ENCODE measurements at regions not wholly inside any gene's neighbourhood (a gene's known extent, or its start where the extent isn't known, plus 50 kb on each side); places are given as distances from the start of the nearest gene placed in this dataset.

DNA sequence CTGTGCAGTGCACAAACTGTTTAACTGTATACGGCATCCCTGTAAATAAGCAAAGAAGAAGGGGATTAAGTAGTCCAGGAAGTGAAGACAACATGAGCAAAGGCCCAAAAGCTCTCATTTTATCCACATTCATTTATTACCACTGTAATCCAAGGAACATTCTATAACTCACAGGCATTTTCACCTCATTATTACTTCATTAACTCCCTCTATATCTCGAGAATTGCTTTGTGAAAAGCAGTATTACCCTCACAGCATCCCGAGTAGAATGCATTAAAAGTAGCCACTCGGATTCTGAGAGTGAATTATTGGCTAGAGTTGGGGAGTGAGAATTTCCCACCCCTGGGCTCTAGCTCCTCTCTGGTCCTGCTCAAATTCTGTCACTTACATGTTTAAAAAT, 51.0 kb upstream of the CHCHD3 start:
- no peaks in the 10 kb centered on the region for H3K9me3 ChIP-seq
- no peaks in the 10 kb centered on the region for H3K27me3 ChIP-seq
- no peaks in the 10 kb centered on the region for H3K36me3 ChIP-seq
- H3K4me1 ChIP-seq, result no peaks in the 10 kb centered on the region
- no peak for DNase-seq (ENCODE audit: extremely low spot score in 2 of 2)
- intact Hi-C loops (cut with DNase I), result no loop called here
- no peak overlapping the region for H3K27ac ChIP-seq
- TF ChIP-seq POLR2AphosphoS5 (IDR thresholded peaks at IDR 0.05; ENCODE audit: insufficient read depth in 1 of 2, low read depth in 1 of 2), result no peak
- TF ChIP-seq, protein P1, sequence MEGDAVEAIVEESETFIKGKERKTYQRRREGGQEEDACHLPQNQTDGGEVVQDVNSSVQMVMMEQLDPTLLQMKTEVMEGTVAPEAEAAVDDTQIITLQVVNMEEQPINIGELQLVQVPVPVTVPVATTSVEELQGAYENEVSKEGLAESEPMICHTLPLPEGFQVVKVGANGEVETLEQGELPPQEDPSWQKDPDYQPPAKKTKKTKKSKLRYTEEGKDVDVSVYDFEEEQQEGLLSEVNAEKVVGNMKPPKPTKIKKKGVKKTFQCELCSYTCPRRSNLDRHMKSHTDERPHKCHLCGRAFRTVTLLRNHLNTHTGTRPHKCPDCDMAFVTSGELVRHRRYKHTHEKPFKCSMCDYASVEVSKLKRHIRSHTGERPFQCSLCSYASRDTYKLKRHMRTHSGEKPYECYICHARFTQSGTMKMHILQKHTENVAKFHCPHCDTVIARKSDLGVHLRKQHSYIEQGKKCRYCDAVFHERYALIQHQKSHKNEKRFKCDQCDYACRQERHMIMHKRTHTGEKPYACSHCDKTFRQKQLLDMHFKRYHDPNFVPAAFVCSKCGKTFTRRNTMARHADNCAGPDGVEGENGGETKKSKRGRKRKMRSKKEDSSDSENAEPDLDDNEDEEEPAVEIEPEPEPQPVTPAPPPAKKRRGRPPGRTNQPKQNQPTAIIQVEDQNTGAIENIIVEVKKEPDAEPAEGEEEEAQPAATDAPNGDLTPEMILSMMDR (IDR thresholded peaks at IDR 0.05), result no peak
- TF ChIP-seq POLR2A (IDR thresholded peaks at IDR 0.05), result no peak
- H3K4me3 ChIP-seq, result no peak overlapping the region

DNA sequence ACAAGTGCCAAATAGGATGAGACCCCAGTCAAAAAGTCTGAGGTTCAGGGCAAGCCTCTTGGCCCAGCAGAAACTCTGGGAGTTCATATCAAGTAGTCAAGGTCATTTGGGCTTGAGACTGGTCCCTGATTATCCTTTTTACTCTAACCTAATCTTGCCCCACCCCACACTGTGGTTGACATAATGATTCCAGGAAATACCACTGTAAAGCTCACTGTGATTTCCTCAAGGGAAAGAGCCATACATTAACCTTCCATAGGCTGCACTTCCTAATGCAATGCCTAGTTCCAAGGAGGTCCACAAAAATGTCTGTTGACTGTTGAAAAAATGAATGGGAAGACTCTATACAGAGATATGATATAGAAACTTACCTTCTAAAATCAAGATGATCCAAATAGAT, 52.9 kb upstream of the CHCHD3 start:
- no peaks in the 10 kb centered on the region for H3K4me1 ChIP-seq
- no peak for DNase-seq (ENCODE audit: extremely low spot score in 2 of 2)
- no peaks in the 10 kb centered on the region for H3K27me3 ChIP-seq
- no peak overlapping the region for H3K4me3 ChIP-seq
- TF ChIP-seq POLR2AphosphoS5 (IDR thresholded peaks at IDR 0.05; ENCODE audit: insufficient read depth in 1 of 2, low read depth in 1 of 2) (no peak), POLR2A (IDR thresholded peaks at IDR 0.05) (no peak)
- TF ChIP-seq, protein P1 (IDR thresholded peaks at IDR 0.05), result no peak
- no peaks in the 10 kb centered on the region for H3K9me3 ChIP-seq
- H3K27ac ChIP-seq, result no peak overlapping the region
- no peaks in the 10 kb centered on the region for H3K36me3 ChIP-seq
- intact Hi-C loops (cut with DNase I), result loop anchor here (5.0 kb wide), 1 partner anchor 1477 kb away; no protein-coding TSS in a partner anchor

DNA sequence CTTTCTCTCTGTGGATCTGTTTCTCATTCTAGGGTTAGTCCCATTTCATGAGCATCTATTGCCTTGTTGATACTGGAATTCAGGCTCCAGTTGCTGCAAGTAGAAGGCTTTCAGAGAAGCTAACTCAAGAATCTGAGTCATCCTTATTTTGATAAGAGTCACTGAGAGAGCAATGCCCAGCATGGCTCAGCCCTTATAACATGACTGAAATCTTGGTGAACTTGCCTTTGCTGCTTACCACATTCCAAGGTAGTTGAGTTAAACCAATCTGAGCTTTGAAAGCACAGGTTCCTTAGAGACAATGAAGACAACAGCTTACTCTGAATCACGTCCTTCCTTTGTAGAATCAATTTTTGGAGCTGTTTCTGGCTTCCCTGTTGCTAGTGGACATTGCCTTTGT, 53.6 kb upstream of the CHCHD3 start:
- Histone ChIP-seq H3K36me3 (no peaks in the 10 kb centered on the region), H3K27me3 (no peaks in the 10 kb centered on the region), H3K9me3 (no peaks in the 10 kb centered on the region), H3K4me3 (no peak overlapping the region), H3K4me1 (no peaks in the 10 kb centered on the region), H3K27ac (no peak overlapping the region)
- DNase-seq (ENCODE audit: extremely low spot score in 2 of 2), result no peak
- TF ChIP-seq POLR2A (IDR thresholded peaks at IDR 0.05) (no peak), POLR2AphosphoS5 (IDR thresholded peaks at IDR 0.05; ENCODE audit: insufficient read depth in 1 of 2, low read depth in 1 of 2) (no peak)
- TF ChIP-seq, protein P1 (IDR thresholded peaks at IDR 0.05), result no peak
- intact Hi-C loops (cut with DNase I), result loop anchor here (5.0 kb wide), 1 partner anchor 1477 kb away; no protein-coding TSS in a partner anchor

DNA sequence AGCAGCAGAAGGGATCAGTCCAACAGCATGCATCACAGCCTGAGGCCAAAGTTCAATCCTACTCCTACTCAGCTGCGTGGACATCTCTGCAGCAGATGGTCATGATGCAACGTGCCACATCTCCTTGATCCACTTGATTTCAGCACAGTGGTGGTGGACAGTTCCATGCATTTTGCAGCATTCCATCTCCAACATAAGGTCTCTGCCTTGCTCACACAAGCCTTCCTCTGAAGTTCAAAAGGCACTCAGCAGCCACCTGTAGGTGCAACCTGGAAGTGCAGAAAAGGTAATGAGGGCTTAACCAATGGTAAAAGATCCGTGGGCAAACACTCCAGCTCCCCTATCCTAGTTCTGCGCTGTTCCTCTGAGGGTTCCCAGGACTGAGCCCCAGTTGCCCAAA, 57.5 kb upstream of the CHCHD3 start:
- no peak for DNase-seq (ENCODE audit: extremely low spot score in 2 of 2)
- TF ChIP-seq POLR2A (IDR thresholded peaks at IDR 0.05), result no peak
- no peak for TF ChIP-seq POLR2AphosphoS5 (IDR thresholded peaks at IDR 0.05; ENCODE audit: insufficient read depth in 1 of 2, low read depth in 1 of 2)
- TF ChIP-seq, protein P1 (IDR thresholded peaks at IDR 0.05), result no peak
- Histone ChIP-seq H3K4me1 (no peaks in the 10 kb centered on the region), H3K27ac (no peak overlapping the region), H3K27me3 (no peaks in the 10 kb centered on the region), H3K36me3 (no peaks in the 10 kb centered on the region), H3K4me3 (no peak overlapping the region), H3K9me3 (no peaks in the 10 kb centered on the region)
- intact Hi-C loops (cut with DNase I), result loop anchor here (5.0 kb wide), 1 partner anchor 1473 kb away; no protein-coding TSS in a partner anchor

DNA sequence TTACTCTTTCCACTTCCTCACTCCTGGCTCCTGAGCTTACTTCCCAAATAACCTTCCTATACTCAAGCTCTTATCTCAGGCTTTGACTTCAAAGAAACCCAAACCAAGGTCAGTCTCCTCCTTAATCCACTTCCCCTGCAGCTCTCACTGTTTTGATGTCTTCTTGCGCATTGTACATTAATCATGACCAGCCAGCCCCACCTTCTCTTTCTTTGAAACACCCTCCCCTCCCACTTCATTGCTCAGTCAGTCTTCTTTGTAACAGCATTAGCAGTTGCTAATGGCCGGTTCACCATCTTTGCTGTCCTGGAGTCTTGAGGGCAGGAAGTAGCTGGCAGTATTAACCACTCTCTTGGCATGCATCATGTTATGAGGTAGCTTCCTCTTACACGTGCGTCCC, 57.9 kb upstream of the CHCHD3 start:
- DNase-seq (ENCODE audit: extremely low spot score in 2 of 2), result no peak
- TF ChIP-seq, protein P1 (IDR thresholded peaks at IDR 0.05), result no peak
- TF ChIP-seq POLR2A (IDR thresholded peaks at IDR 0.05) (no peak), POLR2AphosphoS5 (IDR thresholded peaks at IDR 0.05; ENCODE audit: insufficient read depth in 1 of 2, low read depth in 1 of 2) (no peak)
- Histone ChIP-seq H3K4me3 (no peak overlapping the region), H3K27me3 (no peaks in the 10 kb centered on the region), H3K4me1 (no peaks in the 10 kb centered on the region), H3K36me3 (no peaks in the 10 kb centered on the region), H3K27ac (no peak overlapping the region), H3K9me3 (no peaks in the 10 kb centered on the region)
- intact Hi-C loops (cut with DNase I), result loop anchor here (5.0 kb wide), 1 partner anchor 1472 kb away; no protein-coding TSS in a partner anchor

All from vagina (tissue), 2 donors.